GM12878 (cell line): ENCODE measurements at regions not wholly inside any gene's neighbourhood (a gene's known extent, or its start where the extent isn't known, plus 50 kb on each side); places are given as distances from the start of the nearest gene placed in this dataset.

Source experiments
- ATAC-seq: fragments of 200-7000 bp; cut with Tn5 transposase; 3 replicates; pipeline ENCODE4 v1.9.1; 2020; ENCODE audit warnings: mild to moderate bottlenecking, moderate library complexity
- BruUV-seq: library from RNA; stranded (reverse); fragments of 400-500 nt; replicated peaks from 2 replicates; lab custom pipeline; 2021; lab: Mats Ljungman, UMichigan
- CTCF ChIA-PET: fragments of 300-600 bp; sonication (Branson Sonifier 250); formaldehyde crosslinking; extraction: SDS; loops from one replicate; lab custom pipeline; 2021; ENCODE audit warnings: inconsistent platforms; lab: Yijun Ruan, JAX
- POLR2A ChIA-PET: fragments of 350-600 bp; formaldehyde crosslinking; extraction: SDS; loops from one replicate; lab custom pipeline; 2021; ENCODE audit warnings: inconsistent platforms; lab: Charles Lee
- RAD21 ChIA-PET: fragments of 300-600 bp; sonication (Branson Sonifier 250); formaldehyde crosslinking; loops from one replicate; lab custom pipeline; 2023; ENCODE audit warnings: antibody characterized with exemption; ENCODE audit not compliant: unreplicated experiment; lab: Charles Lee
- SMC1A ChIA-PET: fragments of 300-600 bp; sonication (Branson Sonifier 250); formaldehyde crosslinking; loops from one replicate; lab custom pipeline; 2023; ENCODE audit not compliant: unreplicated experiment, uncharacterized antibody; lab: Charles Lee
- DNase-seq: peaks from one replicate; pipeline ENCODE4 v3.0.0-alpha.2; 2011; ENCODE audit warnings: low read depth, low spot score
- FAIRE-seq: peaks from 3 replicates; lab custom pipeline; 2011; peaks lifted over from hg19 to GRCh38; lab: Jason Lieb, UNC
- H2AFZ ChIP-seq: 2 replicates; pipeline ENCODE4 v1.6.0; 2011; ENCODE audit warnings: low read depth, low read length, control low read depth; ENCODE audit not compliant: control insufficient read depth
- H3K27ac ChIP-seq: 2 replicates; pipeline ENCODE4 v1.5.1; 2011; ENCODE audit warnings: control low read depth; ENCODE audit not compliant: control insufficient read depth, insufficient read depth
- H3K27me3 ChIP-seq, 2 experiments: replicated peaks in 1 of 2; 2 replicates each; pipeline versions ENCODE4 v1.6.0 to v1.6.1; 2011; ENCODE audit warnings: low read length in 1 of 2; ENCODE audit not compliant: control insufficient read depth in 2 of 2, insufficient read depth in 2 of 2
- H3K36me3 ChIP-seq, 2 experiments: 2 replicates each; pipeline ENCODE4 v1.5.1; 2011; ENCODE audit warnings: low read length in 1 of 2; ENCODE audit not compliant: control insufficient read depth in 2 of 2, insufficient read depth in 2 of 2
- H3K4me1 ChIP-seq: 2 replicates; pipeline ENCODE4 v1.6.1; 2011; ENCODE audit warnings: mild to moderate bottlenecking, low read length, moderate library complexity, mixed read lengths; ENCODE audit not compliant: control insufficient read depth, insufficient read depth
- H3K4me2 ChIP-seq: 2 replicates; pipeline ENCODE4 v1.6.0; 2011; ENCODE audit warnings: control low read depth; ENCODE audit not compliant: control insufficient read depth, insufficient read depth
- H3K4me3 ChIP-seq: fragments of 200-600 bp; sonication (generic); 2 replicates; pipeline ENCODE4 v1.5.1; 2016
- H3K79me2 ChIP-seq: 2 replicates; pipeline ENCODE4 v1.6.0; 2011; ENCODE audit warnings: low read length; ENCODE audit not compliant: control insufficient read depth, insufficient read depth
- H3K9ac ChIP-seq: 2 replicates; pipeline ENCODE4 v1.8.0; 2011; ENCODE audit warnings: low read length, control low read depth, mixed read lengths; ENCODE audit not compliant: control insufficient read depth, insufficient read depth
- H3K9me3 ChIP-seq: replicated peaks from 3 replicates; pipeline ENCODE4 v1.5.1; 2011; ENCODE audit warnings: mild to moderate bottlenecking, low read length; ENCODE audit not compliant: control insufficient read depth, insufficient read depth
- H4K20me1 ChIP-seq: 2 replicates; pipeline ENCODE4 v1.6.0; 2011; ENCODE audit not compliant: control insufficient read depth, insufficient read depth
- BACH1 ChIP-seq: fragments of 450-650 bp; IDR thresholded peaks from 2 replicates; pipeline ENCODE4 v1.6.1; 2017; ENCODE audit warnings: mild to moderate bottlenecking, borderline replicate concordance
- BHLHE40 ChIP-seq, 2 experiments: fragments of 450-650 bp in 1 of 2; IDR thresholded peaks; 2 replicates each; pipeline ENCODE4 v1.6.1; 2011 to 2017; ENCODE audit warnings: low read depth in 2 of 2, borderline replicate concordance in 1 of 2, improper control_type of control experiment in 1 of 2, low read length in 1 of 2, mild to moderate bottlenecking in 1 of 2
- CHD1 ChIP-seq: IDR thresholded peaks from 2 replicates; pipeline ENCODE4 v1.6.1; 2012; ENCODE audit warnings: low read depth, low read length, improper control_type of control experiment
- ESRRA ChIP-seq: IDR thresholded peaks from 2 replicates; pipeline ENCODE4 v1.6.1; 2012; ENCODE audit warnings: mild to moderate bottlenecking, low read length, improper control_type of control experiment
- RB1 ChIP-seq: fragments of 450-650 bp; formaldehyde crosslinking; IDR thresholded peaks from 2 replicates; pipeline ENCODE4 v1.6.1; 2017; ENCODE audit warnings: mild to moderate bottlenecking, borderline replicate concordance
- RFX5 ChIP-seq: IDR thresholded peaks from 2 replicates; pipeline ENCODE4 v1.6.1; 2011; ENCODE audit warnings: low read depth, low read length, improper control_type of control experiment
- SREBF2 ChIP-seq: IDR thresholded peaks from 2 replicates; pipeline ENCODE4 v1.6.1; 2012; ENCODE audit warnings: mild to moderate bottlenecking, low read length
- TCF7 ChIP-seq: IDR thresholded peaks from 2 replicates; pipeline ENCODE4 v1.6.1; 2014; ENCODE audit warnings: antibody characterized with exemption, borderline replicate concordance
- WGBS: methylation state at CpG from one replicate; pipeline ENCODE4 v1.1.6; 2016; ENCODE audit warnings: low lambda C conversion rate; ENCODE audit not compliant: insufficient replicate concordance, insufficient coverage; ENCODE audit errors: missing lambda C conversion rate; 5-methylcytosine and 5-hydroxymethylcytosine counted together
- in situ Hi-C: fragments of 300-500 bp; cut with MboI; formaldehyde crosslinking; loops from 9 replicates; pipeline ENCODE4 v1.14.3; 2018; ENCODE audit warnings: mixed read lengths
- intact Hi-C: fragments of 100-400 bp; cut with micrococcal nuclease; formaldehyde crosslinking; loops from one replicate; pipeline ENCODE4 v1.14.2; 2022; ENCODE audit not compliant: unreplicated experiment
- TF ChIP-seq, protein P1 (sequence below): IDR thresholded peaks from 2 replicates; pipeline ENCODE4 v1.6.1; 2011; ENCODE audit warnings: borderline replicate concordance, low read depth, mild to moderate bottlenecking, moderate library complexity, low read length; ENCODE audit not compliant: insufficient read depth, poor library complexity, severe bottlenecking
- TF ChIP-seq, protein P2 (sequence below): fragments of 450-650 bp; IDR thresholded peaks from 2 replicates; pipeline ENCODE4 v1.6.1; 2017; ENCODE audit warnings: mild to moderate bottlenecking, moderate library complexity
- TF ChIP-seq, protein P3 (sequence below): IDR thresholded peaks from 2 replicates; pipeline ENCODE4 v1.6.1; 2011; ENCODE audit warnings: mild to moderate bottlenecking, low read depth, low read length, moderate library complexity; ENCODE audit not compliant: insufficient replicate concordance

DNA sequence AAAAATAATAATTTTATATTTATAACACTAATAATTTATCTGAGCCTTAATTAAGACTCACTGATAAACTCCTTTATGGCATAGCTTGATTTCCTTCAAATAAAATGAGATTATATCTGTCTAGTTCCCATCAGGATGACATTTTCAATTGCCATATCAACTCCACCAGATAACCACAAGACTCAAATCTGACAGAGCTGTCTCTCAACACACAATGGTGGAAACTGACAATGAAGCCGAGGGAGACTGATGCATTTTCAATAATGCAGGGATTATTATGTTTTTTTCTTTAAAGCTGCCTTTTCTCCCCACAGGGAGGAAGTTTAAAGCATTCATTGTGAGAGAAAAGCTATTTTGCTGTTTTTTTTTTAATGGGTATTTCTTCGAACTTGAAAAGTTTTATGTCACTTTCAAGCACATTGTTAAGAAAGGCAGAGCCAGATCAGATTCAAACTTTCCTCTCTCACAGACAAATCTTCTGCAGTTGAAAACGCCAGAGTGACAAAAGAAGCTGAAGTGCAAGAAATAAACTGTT is 1326.9 kb upstream of the MIR17HG start:
- ChIA-PET SMC1A (interaction anchor here (1.5 kb wide), 1 partner anchor 11 kb away, joined by 8 read pairs; no protein-coding TSS in a partner anchor), RAD21 (no interaction called here), CTCF (interaction anchor here (0.9 kb wide), 1 partner anchor 9 kb away, joined by 3 read pairs; no protein-coding TSS in a partner anchor), POLR2A (interaction anchor here (0.7 kb wide), 1 partner anchor 46 kb away, joined by 3 read pairs; no protein-coding TSS in a partner anchor)
- Histone ChIP-seq H3K4me3 (no peak overlapping the region), H2AFZ (no peak overlapping the region), H3K9me3 (no peaks in the 10 kb centered on the region), H3K36me3 (no peaks in the 10 kb centered on the region), H3K4me1 (no peaks in the 10 kb centered on the region), H3K9ac (no peak overlapping the region), H3K4me2 (no peak overlapping the region), H3K27ac (no peak overlapping the region), H4K20me1 (no peaks in the 10 kb centered on the region), H3K27me3 (no peaks in the 10 kb centered on the region), H3K79me2 (no peaks in the 10 kb centered on the region)
- intact Hi-C loops (no loop called here), in situ Hi-C loops (no loop called here)
- DNase-seq, result no peak
- WGBS, result 0% methylated on average over 3 of the region's 3 CpGs
- ATAC-seq, result no peak
- TF ChIP-seq BACH1 (no peak), RB1 (no peak)
- TF ChIP-seq, protein P1, sequence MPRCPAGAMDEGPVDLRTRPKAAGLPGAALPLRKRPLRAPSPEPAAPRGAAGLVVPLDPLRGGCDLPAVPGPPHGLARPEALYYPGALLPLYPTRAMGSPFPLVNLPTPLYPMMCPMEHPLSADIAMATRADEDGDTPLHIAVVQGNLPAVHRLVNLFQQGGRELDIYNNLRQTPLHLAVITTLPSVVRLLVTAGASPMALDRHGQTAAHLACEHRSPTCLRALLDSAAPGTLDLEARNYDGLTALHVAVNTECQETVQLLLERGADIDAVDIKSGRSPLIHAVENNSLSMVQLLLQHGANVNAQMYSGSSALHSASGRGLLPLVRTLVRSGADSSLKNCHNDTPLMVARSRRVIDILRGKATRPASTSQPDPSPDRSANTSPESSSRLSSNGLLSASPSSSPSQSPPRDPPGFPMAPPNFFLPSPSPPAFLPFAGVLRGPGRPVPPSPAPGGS, result no peak
- no peak for FAIRE-seq
- no TSS peak for BruUV-seq

DNA sequence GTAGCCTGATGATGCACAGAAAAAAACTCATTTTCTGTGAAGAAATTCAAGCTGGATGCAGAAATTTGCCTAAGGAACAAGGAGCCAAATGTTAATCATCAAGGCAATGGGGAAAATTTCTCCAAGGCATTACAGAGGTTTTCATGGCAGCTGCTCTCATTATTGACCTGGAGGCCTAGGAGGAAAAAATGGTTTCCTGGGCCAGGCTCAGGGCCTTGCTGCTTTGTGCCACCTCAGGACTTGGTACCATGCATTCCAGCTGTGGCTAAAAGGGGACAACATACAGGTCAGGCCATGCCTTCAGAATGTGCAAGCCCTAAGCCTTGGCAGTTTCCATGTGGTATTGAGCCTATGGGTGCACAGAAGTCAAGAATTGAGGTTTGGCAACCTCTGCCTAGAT is 1320.1 kb upstream of the MIR17HG start:
- RAD21 ChIA-PET, result no interaction called here
- no peak for FAIRE-seq
- no TSS peak for BruUV-seq
- intact Hi-C loops, result no loop called here
- in situ Hi-C loops, result no loop called here
- Histone ChIP-seq H3K27me3 (no peaks in the 10 kb centered on the region), H3K36me3 (no peaks in the 10 kb centered on the region), H3K4me3 (no peak overlapping the region), H3K4me2 (no peak overlapping the region), H3K4me1 (no peaks in the 10 kb centered on the region), H3K9ac (no peak overlapping the region), H4K20me1 (no peaks in the 10 kb centered on the region), H3K27ac (no peak overlapping the region), H3K79me2 (no peaks in the 10 kb centered on the region), H3K9me3 (no peaks in the 10 kb centered on the region), H2AFZ (no peak overlapping the region)
- ATAC-seq, result no peak
- POLR2A ChIA-PET, result no interaction called here
- SMC1A ChIA-PET, result no interaction called here
- no peak for DNase-seq
- CTCF ChIA-PET, result no interaction called here
- no peak for TF ChIP-seq CHD1
- TF ChIP-seq ESRRA, result no peak
- TF ChIP-seq BHLHE40 (IDR thresholded peaks at IDR 0.05; ENCODE audit: borderline replicate concordance in 1 of 2, low read depth in 2 of 2, low read length in 1 of 2), result no peak
- TF ChIP-seq, protein P2, sequence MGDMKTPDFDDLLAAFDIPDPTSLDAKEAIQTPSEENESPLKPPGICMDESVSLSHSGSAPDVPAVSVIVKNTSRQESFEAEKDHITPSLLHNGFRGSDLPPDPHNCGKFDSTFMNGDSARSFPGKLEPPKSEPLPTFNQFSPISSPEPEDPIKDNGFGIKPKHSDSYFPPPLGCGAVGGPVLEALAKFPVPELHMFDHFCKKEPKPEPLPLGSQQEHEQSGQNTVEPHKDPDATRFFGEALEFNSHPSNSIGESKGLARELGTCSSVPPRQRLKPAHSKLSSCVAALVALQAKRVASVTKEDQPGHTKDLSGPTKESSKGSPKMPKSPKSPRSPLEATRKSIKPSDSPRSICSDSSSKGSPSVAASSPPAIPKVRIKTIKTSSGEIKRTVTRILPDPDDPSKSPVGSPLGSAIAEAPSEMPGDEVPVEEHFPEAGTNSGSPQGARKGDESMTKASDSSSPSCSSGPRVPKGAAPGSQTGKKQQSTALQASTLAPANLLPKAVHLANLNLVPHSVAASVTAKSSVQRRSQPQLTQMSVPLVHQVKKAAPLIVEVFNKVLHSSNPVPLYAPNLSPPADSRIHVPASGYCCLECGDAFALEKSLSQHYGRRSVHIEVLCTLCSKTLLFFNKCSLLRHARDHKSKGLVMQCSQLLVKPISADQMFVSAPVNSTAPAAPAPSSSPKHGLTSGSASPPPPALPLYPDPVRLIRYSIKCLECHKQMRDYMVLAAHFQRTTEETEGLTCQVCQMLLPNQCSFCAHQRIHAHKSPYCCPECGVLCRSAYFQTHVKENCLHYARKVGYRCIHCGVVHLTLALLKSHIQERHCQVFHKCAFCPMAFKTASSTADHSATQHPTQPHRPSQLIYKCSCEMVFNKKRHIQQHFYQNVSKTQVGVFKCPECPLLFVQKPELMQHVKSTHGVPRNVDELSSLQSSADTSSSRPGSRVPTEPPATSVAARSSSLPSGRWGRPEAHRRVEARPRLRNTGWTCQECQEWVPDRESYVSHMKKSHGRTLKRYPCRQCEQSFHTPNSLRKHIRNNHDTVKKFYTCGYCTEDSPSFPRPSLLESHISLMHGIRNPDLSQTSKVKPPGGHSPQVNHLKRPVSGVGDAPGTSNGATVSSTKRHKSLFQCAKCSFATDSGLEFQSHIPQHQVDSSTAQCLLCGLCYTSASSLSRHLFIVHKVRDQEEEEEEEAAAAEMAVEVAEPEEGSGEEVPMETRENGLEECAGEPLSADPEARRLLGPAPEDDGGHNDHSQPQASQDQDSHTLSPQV, result no peak
- TF ChIP-seq SREBF2, result no peak
- TF ChIP-seq, protein P3, sequence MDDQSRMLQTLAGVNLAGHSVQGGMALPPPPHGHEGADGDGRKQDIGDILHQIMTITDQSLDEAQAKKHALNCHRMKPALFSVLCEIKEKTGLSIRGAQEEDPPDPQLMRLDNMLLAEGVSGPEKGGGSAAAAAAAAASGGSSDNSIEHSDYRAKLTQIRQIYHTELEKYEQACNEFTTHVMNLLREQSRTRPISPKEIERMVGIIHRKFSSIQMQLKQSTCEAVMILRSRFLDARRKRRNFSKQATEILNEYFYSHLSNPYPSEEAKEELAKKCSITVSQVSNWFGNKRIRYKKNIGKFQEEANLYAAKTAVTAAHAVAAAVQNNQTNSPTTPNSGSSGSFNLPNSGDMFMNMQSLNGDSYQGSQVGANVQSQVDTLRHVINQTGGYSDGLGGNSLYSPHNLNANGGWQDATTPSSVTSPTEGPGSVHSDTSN, result no peak
- TF ChIP-seq RFX5, result no peak
- TF ChIP-seq TCF7, result no peak
